ENCODE measurements at regions not wholly inside any gene's neighbourhood (a gene's known extent, or its start where the extent isn't known, plus 50 kb on each side); places are given as distances from the start of the nearest gene placed in this dataset.

DNA sequence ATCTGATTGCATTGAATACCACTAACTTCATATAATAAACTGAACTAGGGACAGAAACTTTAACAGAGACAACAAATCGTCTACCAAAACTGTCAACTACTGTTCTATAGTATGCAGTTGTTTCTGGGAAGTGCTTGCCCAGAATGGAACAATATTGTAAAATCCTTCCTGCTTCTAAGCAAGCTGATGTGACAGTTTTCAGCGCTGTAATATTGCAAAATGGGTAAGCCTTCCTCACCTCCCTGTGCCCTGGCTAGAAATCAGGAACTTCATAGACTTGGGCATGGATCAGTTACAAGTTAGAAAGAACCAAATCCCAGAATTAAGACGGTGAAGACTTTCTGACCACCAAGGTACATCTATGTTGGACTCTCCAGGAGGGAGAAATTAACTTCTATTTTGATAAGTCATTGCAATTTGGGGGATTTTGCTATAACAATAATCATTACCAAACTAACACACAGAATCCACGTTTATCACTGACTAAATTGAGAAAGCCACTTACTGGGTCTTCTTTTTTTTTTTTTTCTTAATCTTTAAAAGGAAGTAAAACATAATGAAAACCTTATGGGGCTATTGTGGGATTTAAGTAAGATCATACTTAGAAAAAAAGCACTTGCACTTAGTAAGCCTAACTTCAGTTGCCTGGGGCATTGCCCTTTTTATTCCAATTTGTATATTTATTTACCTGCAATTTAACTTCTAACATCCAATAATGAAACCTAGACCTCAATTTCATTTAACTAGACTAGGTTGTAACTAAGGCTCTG, 261.5 kb downstream of the TRIB2 start:
- DNase-seq, result peak; percentile 32 to 64 (median 63)

DNA sequence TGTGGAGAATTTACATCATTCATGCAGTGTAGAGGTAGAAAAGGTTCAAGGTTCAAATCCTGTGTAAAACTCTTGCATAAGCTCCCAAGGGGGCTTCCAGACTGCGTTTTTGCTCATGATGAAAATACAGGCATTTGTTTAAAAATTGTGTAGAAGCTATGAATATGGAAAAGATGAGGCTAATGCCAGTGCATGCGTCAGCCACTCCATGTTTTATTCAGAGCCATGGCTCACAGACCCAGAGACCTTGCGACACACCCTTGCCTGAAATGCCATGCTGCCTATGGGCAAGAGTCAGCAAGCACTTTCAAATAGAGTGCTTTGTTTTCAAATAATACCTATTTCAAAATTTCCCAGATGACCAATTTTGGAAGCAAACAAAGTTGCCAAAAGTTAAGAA, 262.3 kb downstream of the TRIB2 start:
- DNase-seq, result no peak

DNA sequence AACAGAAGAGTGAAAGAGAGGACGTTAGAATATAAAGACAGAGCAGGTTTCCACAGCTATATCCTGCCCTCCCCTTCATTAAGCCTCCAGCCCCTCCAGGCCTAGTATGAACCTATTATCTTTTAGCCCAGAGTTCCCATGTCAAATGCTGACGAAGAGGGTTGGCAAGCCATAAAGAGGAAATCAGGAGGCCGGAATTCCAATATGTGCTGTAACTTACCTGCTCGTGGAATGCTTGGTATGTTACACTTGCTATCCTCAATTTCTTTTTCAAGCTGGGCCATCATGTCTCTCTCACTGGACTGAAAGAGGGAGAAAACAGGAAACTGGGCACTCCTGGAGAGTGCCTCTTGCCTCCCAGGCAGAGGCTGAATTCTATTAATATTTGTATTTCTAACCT, 264.1 kb downstream of the TRIB2 start:
- DNase-seq, result no peak

DNA sequence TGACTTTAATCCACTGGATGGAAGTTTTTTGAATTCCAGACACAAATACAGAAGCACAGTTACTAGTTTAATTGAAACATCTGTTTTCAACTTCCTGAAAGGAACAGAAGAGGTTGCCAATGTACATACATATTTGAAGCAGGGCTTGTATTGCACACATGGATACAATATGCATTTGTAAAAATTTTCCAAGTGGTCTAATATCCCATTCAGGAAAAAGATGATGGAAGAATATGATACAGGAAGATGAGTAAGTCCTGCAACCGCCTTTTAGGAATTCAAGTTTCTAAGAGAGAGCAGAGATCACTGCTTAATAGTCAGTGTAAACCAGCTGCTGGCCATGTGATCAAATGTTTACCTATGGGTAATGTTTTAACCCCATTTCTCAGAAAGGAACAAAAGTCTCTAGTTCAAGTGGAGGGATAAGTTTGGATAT, 265.4 kb downstream of the TRIB2 start:
- DNase-seq, result no peak

DNA sequence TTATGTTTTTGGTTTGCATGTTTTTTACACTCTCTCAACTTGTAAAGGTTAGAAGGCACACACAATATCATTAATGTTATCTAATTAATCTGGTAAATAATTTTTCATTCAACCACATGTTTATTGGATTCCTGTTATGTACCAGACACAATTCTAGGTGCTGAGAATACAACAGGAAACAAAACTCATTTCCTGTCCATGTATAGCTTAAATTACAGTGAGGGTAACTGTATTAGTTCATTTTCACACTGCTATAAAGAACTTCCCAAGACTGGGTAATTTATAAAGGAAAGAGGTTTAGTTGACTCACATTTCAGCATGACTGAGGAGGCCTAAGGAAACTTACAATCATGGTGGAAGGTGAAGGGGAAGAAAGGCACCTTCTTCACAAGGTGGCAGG, 270.5 kb downstream of the TRIB2 start:
- DNase-seq, result no peak

DNA sequence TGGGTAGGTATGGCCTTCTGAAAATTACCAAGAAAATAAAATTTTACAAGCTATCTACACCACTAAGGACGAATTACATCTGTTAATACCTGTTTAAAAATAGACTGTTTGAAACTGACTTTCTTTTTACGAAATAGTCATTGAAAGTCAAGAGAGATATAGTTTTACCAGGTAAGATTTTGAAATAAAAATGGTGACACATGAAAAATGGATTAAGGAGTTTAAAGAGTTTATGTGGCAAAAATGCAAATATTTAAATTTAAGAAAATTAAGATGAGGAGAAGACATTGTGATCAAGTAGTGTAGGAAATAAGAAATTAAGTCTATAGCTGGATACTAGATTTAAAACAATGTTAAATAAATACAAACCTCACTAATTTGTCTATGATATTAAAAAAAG, 271.5 kb downstream of the TRIB2 start:
- no peak for DNase-seq

DNA sequence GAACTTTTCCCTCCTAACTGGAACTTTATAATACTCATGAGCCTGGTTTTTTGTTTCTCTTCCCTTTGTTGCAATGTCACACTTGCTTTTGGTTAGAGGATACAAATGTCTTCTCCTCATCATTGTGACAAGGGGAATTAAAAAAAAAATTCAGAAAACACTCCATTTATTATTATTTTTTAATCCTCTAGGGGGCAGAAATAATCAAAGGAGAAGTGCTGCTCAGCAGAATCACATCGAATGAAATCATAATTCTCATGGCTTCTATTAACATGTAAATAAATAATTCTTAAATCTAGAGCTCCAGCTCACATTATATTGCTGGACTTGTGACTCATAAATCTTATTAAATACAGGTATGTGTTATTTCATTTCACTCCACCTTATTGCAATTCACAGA, 273.8 kb downstream of the TRIB2 start:
- peak in 1 of 3 donors; percentile 22 for DNase-seq

DNA sequence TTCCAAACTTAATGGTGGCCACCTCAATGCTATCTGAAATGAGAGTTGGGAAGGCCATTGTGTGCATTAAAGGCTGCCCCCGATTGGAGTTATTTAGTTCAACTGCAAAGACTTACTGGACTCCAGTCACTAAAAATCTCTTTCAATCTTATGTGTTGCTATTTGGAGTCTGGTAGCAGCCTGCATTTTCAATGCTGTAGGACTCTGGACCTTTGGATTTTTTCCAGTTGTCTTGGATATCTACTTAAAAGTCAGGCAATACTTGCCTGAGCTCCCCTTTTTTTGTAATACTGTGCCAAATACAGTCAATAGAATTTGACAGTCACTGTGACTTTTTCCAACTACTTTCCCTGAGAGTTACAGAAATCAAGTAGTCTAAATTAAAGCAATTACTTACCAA, 281.9 kb downstream of the TRIB2 start:
- DNase-seq, result no peak

DNA sequence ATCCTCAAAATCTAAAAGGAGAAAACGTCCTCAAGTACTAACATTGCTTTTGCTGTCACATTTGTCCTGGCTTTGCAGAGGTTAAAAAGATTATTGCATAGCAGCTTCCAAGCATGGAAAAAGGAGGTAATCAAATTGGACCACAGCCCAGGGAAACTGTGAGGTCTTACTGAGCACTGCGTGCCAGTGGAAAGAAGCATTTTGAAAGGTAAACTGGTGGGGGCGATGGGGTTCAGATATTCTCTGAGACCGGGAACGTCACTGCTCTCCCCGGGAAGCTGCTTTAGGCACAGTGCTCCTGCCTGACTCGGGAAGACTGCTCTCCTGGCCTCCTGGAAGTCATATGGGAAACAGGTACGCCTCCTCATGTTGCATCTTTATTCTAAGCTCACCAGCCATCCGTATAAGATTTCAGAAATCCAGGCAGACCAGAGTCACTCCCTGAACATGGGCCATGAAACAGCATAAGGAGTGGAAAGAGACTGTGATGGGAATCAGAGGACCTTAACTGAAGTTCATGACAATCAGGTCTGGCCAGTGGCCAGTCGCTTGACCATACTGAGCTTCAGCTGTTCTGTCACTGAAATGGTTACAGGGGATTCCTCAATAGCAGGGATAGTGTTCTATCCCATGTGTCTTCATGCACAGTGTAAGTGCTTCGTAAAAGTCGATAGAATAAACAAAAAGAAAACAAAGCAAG, 284.1 kb downstream of the TRIB2 start:
- DNase-seq, result no peak

DNA sequence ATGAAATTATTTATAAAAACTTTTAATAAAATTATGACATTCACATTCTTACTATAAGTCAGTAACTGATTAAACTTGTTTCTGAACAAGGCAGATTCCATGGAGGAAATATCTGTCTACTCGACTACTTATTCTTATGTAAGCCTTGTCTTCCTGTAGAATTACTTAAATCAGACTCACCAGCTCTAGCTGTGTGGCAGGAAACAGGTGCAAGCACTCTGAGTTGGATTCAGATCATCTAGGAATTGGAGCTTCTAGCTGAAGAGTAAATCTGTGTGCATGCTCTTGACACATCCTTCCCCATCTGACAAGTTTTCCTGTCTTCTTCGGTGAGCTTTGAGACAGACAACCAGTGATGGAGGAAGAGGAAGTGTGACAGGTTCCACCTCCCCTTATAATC, 284.7 kb downstream of the TRIB2 start:
- no peak for DNase-seq

DNA sequence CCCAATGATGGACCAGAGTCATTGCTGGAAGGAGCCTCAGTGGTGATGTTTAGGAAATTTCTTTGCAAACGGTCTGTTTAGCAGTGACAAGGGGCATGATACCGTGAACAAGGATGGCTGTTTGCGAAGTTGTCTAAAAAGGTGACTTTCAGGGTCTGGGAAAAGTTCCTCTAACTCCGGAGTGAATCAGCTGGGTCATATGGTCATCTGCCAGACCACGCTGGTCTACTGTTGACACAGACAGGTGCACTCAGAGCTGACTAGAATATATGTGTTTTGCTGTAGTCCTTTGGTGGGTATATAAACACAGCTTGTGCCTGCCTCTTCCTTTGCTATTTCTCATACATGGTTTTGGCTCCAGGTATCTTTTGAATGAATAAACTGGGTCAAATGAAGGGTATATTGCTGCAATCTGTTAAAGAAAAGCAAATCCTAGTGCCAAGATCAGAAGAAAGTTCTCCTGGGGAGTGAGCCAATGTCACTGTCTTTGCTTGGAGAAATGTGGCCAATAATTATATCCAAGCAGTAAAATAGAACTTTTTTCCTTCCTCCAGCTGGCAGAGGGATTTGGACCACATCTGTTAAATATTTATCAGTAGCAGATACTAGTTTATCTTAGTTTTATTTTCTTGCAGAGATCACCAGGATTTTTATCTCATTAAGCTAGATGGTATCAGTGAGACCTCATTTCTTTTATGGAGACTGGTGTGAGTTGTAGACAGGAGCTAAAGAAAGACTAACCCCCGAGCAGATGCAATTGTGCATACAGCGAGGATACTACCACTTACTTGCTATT, 286.0 kb downstream of the TRIB2 start:
- no peak for DNase-seq

DNA sequence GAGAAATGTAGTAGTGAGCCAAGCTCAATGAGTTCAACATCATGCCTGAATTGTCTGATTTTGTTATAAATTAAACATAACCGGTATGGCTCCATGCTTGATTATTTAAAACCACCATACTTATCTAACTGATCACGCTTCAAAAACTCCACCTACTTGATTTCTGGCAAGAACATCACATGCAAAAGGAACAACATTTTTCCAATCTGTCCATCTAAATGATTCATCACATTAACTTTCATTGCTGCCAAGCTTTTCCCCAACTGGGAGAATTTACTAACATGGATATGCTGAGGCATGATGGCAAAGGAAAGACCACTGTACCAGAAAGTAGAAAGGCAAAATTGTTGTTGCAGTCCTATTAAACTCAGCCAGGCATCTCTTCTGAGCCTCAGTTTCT, 286.8 kb downstream of the TRIB2 start:
- no peak for DNase-seq

DNA sequence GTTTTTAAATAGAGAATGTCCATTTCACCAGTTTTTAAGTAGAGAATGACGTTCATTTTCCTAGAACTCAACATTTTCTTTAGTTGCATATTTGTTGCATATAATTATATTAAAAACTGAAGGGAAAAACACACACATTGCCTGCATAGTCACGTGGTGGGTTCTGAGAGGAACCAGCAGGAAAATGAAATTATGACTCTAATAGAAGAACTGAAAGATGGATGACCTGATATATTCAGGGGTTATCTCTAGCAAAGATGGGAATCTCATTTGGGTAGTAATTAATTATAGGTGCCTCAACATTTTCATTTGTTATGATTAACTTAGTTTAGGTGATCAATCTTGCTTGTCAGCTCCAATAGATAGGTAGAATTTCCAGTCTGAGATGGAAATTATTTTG, 288.3 kb downstream of the TRIB2 start:
- no peak for DNase-seq

DNA sequence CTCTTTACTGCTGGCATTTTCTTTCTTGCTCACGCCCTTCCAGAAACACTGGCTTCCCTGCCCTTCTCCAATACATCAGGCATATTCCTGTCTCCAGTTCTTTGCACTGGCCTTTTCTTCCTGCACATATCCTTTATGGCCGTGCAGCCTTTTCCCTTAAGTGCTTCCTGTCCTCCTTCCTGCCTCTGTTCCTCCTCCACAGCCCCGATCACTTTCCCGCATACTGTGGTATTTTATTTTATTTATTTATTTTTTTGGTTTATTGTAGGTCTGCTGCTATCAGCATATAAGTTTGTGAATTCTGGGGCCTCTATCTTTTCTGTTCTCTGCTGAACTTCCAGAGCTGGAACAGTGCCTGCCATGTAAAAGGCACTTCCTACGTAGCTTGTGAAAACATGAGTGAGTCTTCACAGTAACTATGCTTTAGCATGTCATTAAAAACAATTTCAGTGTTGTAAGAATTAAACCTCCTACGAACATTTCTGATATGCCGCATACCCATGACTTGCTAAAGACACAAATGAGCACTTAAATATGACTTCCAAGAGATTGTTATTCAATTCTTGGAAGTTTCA, 289.1 kb downstream of the TRIB2 start:
- DNase-seq, result no peak

DNA sequence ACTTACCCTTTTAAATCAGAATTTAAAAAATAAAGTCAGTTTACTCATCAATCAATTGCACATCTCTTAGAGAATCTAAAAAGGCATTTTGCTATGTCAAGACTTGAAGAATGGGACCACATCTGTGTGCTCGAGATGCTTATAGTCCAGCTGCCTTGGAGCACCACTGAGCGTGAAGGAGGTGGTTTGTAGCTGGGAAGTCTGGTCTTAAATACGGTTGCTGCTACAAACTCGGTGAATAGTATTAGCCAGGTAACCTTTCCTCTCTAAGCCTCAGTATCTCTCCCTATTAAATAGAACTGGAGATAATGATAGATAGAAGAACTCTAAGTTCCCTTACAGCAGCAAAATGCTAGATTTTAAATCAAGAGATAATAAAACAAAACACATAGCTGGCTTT, 289.7 kb downstream of the TRIB2 start:
- no peak for DNase-seq

DNA sequence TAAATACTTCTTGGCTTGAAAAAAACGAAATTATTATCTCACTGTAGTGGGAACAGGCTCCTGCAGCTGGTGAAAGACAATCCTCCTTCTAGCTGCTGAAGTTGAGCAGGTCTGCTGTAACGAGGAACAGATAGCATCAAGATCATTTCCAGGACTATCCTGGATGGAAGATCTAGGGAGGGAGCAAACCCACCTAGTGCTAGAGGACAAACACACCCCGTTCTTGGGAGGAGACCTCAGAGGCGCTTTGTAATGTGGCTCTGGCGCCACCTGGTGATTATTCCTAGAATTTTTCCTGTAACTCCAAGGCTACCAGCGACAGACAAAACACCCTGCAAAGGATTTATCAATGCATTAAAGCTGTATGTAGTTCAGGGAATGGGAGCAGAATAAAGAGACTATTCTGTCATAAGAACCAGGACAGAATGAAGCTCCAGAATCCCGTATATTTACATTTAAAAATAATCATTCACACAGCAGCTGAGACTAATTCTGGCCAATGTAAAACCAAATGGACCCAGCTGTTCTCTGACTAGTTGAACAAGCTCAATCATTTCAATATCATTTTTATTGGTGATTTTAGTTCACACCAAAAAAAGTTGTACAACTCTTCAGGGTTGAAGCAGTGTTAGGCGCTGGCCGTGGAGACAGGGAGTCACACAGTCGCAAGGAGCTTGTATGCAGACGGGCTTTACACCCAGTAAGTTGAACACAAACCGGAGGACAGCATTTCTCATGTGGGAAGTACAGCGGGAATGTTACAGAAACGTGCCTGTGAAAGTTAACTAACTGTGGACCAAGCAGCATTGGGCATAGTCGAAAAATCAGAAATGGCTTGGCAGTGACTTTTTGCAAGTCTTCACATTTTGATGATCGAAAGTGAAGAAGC, 290.3 kb downstream of the TRIB2 start:
- peak; percentile 74 to 80 (median 75) for DNase-seq

DNA sequence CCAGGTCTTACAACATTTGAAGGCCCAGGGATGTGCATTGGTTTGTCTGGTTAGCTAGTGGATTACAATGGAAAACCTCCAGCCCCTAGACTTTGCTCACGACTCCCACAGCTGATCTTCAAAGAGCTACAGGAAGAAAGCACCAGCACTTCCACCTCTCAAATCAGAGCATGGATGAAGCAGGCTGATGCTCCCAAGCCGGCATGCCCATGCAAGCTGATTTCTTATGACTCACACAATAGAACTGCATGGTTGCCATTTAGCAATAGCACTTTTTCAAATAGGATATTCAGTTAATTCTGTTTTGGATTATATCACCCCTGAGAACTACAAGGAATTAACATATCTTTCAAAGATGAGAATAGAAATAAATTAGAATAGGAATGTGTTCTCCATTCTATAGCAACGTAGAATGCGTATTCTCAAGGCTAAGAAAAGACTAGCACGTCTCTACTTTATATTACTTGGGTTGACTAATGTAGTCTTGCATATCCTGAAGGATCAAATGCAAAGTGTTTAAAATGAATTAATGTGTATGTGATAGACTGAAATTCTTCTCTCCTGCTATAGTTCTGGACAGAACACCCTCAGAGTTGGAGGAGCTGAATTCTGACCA, 292.4 kb downstream of the TRIB2 start:
- no peak for DNase-seq

DNA sequence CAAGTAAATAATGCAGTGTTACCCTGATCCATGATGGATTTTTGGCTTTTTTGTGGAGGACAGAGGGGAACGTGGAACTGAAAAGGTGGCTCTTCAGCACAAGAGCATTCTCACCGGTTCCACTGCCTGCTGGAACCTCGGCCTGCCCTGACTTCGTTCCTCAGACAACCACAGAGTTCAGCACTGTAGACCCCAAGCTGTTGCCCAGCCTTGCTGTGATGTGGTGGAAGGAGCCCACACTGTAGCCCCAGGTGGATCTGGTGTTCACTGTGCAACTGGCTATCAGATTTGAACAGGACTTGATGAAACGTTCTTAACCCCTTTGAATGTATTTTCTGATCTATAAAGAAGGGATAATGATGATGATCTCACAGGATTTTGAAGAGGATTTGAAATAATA, 293.5 kb downstream of the TRIB2 start:
- no peak for DNase-seq

DNA sequence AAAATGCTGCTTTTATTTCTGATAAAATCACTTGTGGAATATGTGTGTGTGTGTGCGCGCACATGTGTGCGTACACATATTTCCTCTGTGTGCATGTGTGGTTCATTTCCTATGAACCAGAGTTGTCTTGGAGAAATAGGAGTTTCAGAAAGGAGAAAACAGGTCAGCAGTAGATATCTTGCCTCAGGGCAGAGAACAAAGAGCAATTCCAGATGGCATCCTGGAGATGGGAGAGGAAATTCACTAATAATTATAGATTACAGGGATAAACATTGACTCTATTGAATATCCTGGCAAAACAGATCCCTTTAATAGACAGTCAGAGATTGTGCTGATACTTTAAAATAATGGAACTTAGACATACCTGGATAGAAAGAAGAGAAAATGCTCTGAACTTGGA, 298.0 kb downstream of the TRIB2 start:
- no peak for DNase-seq

DNA sequence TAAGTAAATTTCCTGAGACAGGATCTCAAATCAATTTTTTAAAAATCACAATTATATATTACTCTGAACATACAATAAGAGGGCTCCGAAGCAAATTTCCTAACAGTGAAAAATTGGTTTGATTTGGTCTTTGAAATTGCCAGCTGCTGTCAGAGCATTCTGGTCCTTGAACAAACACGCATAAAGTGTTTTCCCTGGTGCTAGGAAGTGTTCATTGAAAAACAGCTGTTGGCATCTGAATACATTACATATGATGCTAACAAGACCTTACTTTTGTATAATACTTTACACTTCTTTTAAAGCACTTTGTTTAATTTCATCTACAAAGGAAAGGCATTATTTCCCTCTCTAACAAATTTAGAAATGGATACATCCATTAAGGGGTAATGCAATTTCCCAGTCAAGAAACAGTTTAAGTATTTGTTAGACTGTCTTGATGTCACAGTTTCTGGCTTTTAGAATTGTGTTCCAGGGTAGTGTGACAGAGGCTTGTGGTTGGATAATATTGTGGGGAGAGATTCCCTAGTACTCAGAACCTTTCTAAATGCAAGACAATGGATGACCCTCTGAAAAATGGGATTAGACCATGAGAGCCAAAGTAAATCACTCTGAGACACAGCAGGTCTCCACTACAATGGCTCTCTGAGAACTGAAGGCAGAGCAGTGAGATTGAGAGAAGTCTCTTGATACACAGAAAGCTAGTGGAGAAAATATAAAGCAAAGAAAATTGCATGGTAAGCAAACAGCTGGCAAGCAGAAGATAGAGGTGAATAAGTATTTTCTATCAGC, 299.0 kb downstream of the TRIB2 start:
- no peak for DNase-seq

DNA sequence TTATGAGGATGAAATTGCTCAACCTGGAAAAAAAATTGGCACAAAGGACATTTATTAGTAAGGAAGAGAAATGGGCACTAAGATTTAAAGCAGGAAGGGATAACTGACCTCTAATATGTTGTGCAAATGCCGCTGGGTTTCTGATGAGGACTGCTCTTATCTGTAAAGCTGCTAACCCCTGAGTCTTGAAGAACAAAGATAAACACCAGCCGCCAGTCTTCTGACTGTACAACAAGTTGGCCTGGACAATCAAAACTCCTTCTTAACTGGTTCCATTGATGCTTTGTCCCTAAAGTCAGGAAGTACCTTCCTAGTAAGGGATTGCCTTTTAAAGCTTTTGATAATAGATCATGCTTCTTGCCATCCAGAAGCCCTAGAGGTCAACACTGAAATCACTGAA, 301.8 kb downstream of the TRIB2 start:
- no peak for DNase-seq

All from suppressor macrophage treated with lipopolysaccharide for 1 hour (primary cell).